ENCODE measurements at regions not wholly inside any gene's neighbourhood (a gene's known extent, or its start where the extent isn't known, plus 50 kb on each side); places are given as distances from the start of the nearest gene placed in this dataset.

- peak; percentile 5; the same call in 1 of the 2 replicates for TF ChIP-seq ARID3A (IDR thresholded peaks at IDR 0.05; ENCODE audit: low read depth, low read length)
- TF ChIP-seq ZNF790 (CRISPR knock-in tag; IDR thresholded peaks at IDR 0.05; ENCODE audit: borderline replicate concordance), result no peak
- no peak for TF ChIP-seq AGO1 (IDR thresholded peaks at IDR 0.05; ENCODE audit: low read depth, low read length, poor library complexity, severe bottlenecking)
- no peak for TF ChIP-seq ZNF572 (CRISPR knock-in tag; IDR thresholded peaks at IDR 0.05)
- no peak for TF ChIP-seq SRY (CRISPR knock-in tag; IDR thresholded peaks at IDR 0.05)
- TF ChIP-seq, protein P1, sequence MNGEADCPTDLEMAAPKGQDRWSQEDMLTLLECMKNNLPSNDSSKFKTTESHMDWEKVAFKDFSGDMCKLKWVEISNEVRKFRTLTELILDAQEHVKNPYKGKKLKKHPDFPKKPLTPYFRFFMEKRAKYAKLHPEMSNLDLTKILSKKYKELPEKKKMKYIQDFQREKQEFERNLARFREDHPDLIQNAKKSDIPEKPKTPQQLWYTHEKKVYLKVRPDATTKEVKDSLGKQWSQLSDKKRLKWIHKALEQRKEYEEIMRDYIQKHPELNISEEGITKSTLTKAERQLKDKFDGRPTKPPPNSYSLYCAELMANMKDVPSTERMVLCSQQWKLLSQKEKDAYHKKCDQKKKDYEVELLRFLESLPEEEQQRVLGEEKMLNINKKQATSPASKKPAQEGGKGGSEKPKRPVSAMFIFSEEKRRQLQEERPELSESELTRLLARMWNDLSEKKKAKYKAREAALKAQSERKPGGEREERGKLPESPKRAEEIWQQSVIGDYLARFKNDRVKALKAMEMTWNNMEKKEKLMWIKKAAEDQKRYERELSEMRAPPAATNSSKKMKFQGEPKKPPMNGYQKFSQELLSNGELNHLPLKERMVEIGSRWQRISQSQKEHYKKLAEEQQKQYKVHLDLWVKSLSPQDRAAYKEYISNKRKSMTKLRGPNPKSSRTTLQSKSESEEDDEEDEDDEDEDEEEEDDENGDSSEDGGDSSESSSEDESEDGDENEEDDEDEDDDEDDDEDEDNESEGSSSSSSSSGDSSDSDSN (CRISPR knock-in tag; IDR thresholded peaks at IDR 0.05), result no peak
- TF ChIP-seq, protein P2, sequence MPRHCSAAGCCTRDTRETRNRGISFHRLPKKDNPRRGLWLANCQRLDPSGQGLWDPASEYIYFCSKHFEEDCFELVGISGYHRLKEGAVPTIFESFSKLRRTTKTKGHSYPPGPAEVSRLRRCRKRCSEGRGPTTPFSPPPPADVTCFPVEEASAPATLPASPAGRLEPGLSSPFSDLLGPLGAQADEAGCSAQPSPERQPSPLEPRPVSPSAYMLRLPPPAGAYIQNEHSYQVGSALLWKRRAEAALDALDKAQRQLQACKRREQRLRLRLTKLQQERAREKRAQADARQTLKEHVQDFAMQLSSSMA (CRISPR knock-in tag; IDR thresholded peaks at IDR 0.05), result no peak
- TF ChIP-seq, protein P3, sequence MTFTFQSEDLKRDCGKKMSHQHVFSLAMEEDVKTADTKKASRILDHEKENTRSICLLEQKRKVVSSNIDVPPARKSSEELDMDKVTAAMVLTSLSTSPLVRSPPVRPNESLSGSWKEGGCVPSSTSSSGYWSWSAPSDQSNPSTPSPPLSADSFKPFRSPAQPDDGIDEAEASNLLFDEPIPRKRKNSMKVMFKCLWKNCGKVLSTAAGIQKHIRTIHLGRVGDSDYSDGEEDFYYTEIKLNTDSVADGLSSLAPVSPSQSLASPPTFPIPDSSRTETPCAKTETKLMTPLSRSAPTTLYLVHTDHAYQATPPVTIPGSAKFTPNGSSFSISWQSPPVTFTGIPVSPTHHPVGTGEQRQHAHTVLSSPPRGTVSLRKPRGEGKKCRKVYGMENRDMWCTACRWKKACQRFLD (CRISPR knock-in tag; IDR thresholded peaks at IDR 0.05; ENCODE audit: borderline replicate concordance), result no peak
- TF ChIP-seq ZNF24 (IDR thresholded peaks at IDR 0.05), result no peak
- no peak for TF ChIP-seq ZBTB20 (CRISPR knock-in tag; IDR thresholded peaks at IDR 0.05; ENCODE audit: borderline replicate concordance, low read depth)
- no peak for TF ChIP-seq ZSCAN20 (CRISPR knock-in tag; IDR thresholded peaks at IDR 0.05; ENCODE audit: borderline replicate concordance)
- no peak for TF ChIP-seq KMT2B (CRISPR knock-in tag; IDR thresholded peaks at IDR 0.05)
- TF ChIP-seq PHF5A (CRISPR knock-in tag; IDR thresholded peaks at IDR 0.05; ENCODE audit: low read depth, unreplicated experiment), result no peak
- TF ChIP-seq HOXA9 (CRISPR knock-in tag; IDR thresholded peaks at IDR 0.05; ENCODE audit: borderline replicate concordance), result no peak
- TF ChIP-seq FOXO1 (CRISPR knock-in tag; IDR thresholded peaks at IDR 0.05), result no peak
- peak; percentile 48; the same call in 1 of the 2 replicates for TF ChIP-seq SMC3 (IDR thresholded peaks at IDR 0.05; ENCODE audit: low read length)
- TF ChIP-seq, protein P4, sequence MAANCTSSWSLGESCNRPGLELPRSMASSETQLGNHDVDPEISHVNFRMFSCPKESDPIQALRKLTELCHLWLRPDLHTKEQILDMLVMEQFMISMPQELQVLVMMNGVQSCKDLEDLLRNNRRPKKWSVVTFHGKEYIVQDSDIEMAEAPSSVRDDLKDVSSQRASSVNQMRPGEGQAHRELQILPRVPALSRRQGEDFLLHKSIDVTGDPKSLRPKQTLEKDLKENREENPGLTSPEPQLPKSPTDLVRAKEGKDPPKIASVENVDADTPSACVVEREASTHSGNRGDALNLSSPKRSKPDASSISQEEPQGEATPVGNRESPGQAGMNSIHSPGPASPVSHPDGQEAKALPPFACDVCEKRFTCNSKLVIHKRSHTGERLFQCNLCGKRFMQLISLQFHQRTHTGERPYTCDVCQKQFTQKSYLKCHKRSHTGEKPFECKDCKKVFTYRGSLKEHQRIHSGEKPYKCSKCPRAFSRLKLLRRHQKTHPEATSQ (CRISPR knock-in tag; IDR thresholded peaks at IDR 0.05; ENCODE audit: borderline replicate concordance), result no peak
- TF ChIP-seq ZNF569 (CRISPR knock-in tag; IDR thresholded peaks at IDR 0.05; ENCODE audit: borderline replicate concordance), result no peak
- no peak for TF ChIP-seq KDM3A (CRISPR knock-in tag; IDR thresholded peaks at IDR 0.05; ENCODE audit: low read depth)
- no peak for TF ChIP-seq SP2 (CRISPR knock-in tag; IDR thresholded peaks at IDR 0.05)
- TF ChIP-seq, protein P5, sequence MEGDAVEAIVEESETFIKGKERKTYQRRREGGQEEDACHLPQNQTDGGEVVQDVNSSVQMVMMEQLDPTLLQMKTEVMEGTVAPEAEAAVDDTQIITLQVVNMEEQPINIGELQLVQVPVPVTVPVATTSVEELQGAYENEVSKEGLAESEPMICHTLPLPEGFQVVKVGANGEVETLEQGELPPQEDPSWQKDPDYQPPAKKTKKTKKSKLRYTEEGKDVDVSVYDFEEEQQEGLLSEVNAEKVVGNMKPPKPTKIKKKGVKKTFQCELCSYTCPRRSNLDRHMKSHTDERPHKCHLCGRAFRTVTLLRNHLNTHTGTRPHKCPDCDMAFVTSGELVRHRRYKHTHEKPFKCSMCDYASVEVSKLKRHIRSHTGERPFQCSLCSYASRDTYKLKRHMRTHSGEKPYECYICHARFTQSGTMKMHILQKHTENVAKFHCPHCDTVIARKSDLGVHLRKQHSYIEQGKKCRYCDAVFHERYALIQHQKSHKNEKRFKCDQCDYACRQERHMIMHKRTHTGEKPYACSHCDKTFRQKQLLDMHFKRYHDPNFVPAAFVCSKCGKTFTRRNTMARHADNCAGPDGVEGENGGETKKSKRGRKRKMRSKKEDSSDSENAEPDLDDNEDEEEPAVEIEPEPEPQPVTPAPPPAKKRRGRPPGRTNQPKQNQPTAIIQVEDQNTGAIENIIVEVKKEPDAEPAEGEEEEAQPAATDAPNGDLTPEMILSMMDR (CRISPR knock-in tag; IDR thresholded peaks at IDR 0.05), result peak; percentile 64
These were observed 751.7 kb upstream of the GOLIM4 start (continued) for GRCh38 chr3:168847291-168847883.
